SKM-1 (cell line): ENCODE measurements at regions not wholly inside any gene's neighbourhood (a gene's known extent, or its start where the extent isn't known, plus 50 kb on each side); places are given as distances from the start of the nearest gene placed in this dataset.

Experiments
- DNase-seq: peaks from one replicate; lab custom pipeline; 2025; ENCODE audit not compliant: unreplicated experiment; lab: John Stamatoyannopoulos, UW

- no peak for DNase-seq
Measured at GRCh38 chr17:72021417-72022041, 99.3 kb upstream of the SOX9 start.

GRCh38 chr17:72022328-72023275, 98.2 kb upstream of the SOX9 start:
- no peak for DNase-seq

- no peak for DNase-seq
Measured at GRCh38 chr17:72024457-72024856, 96.4 kb upstream of the SOX9 start.

GRCh38 chr17:72025113-72025512, 95.7 kb upstream of the SOX9 start:
- no peak for DNase-seq

GRCh38 chr17:72030067-72030899, 90.5 kb upstream of the SOX9 start:
- no peak for DNase-seq

- no peak for DNase-seq
Measured at GRCh38 chr17:72031219-72031884, 89.5 kb upstream of the SOX9 start.

- DNase-seq, result no peak
Measured at GRCh38 chr17:72033334-72033733, 87.5 kb upstream of the SOX9 start.

GRCh38 chr17:72034000-72034399, 86.8 kb upstream of the SOX9 start:
- no peak for DNase-seq

- DNase-seq, result no peak
Measured at GRCh38 chr17:72038427-72038826, 82.4 kb upstream of the SOX9 start.

- DNase-seq, result no peak
Measured at GRCh38 chr17:72039490-72039889, 81.3 kb upstream of the SOX9 start.

GRCh38 chr17:72046178-72046577, 74.6 kb upstream of the SOX9 start:
- no peak for DNase-seq

- no peak for DNase-seq
Measured at GRCh38 chr17:72046643-72047612, 73.9 kb upstream of the SOX9 start.

- DNase-seq, result no peak
Measured at GRCh38 chr17:72049914-72050313, 70.9 kb upstream of the SOX9 start.

- DNase-seq, result no peak
Measured at GRCh38 chr17:72053036-72053435, 67.8 kb upstream of the SOX9 start.

- DNase-seq, result no peak
Measured at GRCh38 chr17:72053449-72053848, 67.4 kb upstream of the SOX9 start.

- DNase-seq, result no peak
Measured at GRCh38 chr17:72056155-72056554, 64.7 kb upstream of the SOX9 start.

GRCh38 chr17:72056727-72057290, 64.0 kb upstream of the SOX9 start:
- DNase-seq, result no peak

GRCh38 chr17:72060084-72060483, 60.7 kb upstream of the SOX9 start:
- no peak for DNase-seq

- DNase-seq, result no peak
Measured at GRCh38 chr17:72063262-72063661, 57.6 kb upstream of the SOX9 start.
